IMR-90 (cell line): ENCODE measurements at regions not wholly inside any gene's neighbourhood (a gene's known extent, or its start where the extent isn't known, plus 50 kb on each side); places are given as distances from the start of the nearest gene placed in this dataset.

Experiments
- CEBPB ChIP-seq: IDR thresholded peaks from 2 replicates; pipeline ENCODE4 v1.6.1; 2012; ENCODE audit warnings: low read depth, low read length, improper control_type of control experiment
- CTCF ChIP-seq: conservative IDR thresholded peaks from 2 replicates; pipeline ENCODE4 v1.5.1; 2012; ENCODE audit warnings: mild to moderate bottlenecking, low read depth, low read length, improper control_type of control experiment
- MXI1 ChIP-seq: IDR thresholded peaks from 2 replicates; pipeline ENCODE4 v1.6.1; 2012; ENCODE audit warnings: low read depth, mild to moderate bottlenecking, low read length, moderate library complexity, borderline replicate concordance
- POLR2A ChIP-seq: IDR thresholded peaks from 2 replicates; pipeline ENCODE4 v1.6.1; 2012; ENCODE audit warnings: mild to moderate bottlenecking, low read depth, low read length
- SMC3 ChIP-seq: fragments of 150-350 bp; IDR thresholded peaks from 2 replicates; pipeline ENCODE4 v1.6.1; 2016; ENCODE audit warnings: low read depth, mild to moderate bottlenecking, antibody characterized with exemption, low read length, moderate library complexity

GRCh38 chr20:39623584-39624234 lies 661.6 kb downstream of the DHX35 start:
- TF ChIP-seq CTCF (no peak), POLR2A (no peak), MXI1 (no peak), CEBPB (no peak), SMC3 (no peak)
